Effector CD8-positive, alpha-beta T cell (primary cell): ENCODE measurements at regions not wholly inside any gene's neighbourhood (a gene's known extent, or its start where the extent isn't known, plus 50 kb on each side); places are given as distances from the start of the nearest gene placed in this dataset.

Experiments used
- DNase-seq: peaks from one replicate; lab custom pipeline; 2025; lab: John Stamatoyannopoulos, UW

DNA sequence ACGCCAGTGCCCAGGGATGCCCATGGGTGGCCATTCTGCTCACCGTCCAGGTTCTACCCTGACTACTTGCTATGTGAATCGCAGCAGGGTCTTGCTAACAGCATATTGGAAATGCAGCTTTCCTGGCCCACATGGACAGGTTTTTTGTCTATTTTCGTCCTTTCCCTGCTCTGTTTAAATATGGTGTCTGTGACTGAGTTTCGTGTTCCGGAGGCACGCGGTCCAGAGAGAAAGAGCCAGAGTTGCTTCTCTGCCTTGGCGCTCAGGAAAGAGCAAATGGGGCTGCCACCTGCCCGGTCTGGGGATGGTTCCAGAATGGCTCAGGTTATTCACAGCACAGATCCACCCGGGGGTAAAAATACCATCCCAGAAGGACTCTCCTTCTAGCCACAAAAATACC lies 456.2 kb downstream of the BCL11A start:
- DNase-seq, result no peak

DNA sequence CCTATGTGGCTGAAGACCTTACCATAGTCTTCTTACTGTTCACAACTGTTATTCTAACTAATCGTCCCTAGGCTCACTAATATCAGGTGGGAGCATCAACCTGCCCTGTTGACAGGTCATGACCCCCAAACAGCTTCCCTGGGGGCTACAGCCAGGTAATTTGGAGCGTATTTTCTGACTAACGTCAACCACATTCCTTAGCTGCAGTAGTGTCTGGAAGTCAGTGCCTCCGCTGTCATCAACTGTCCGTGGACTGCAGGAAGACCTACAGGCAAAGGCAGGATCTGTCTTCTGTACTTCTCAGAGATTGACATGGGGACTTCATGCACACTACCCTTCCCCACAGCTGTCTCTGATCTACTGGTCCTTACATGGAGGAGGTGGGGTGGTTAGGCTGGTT lies 456.9 kb downstream of the BCL11A start:
- DNase-seq, result no peak

- DNase-seq, result no peak
Observed at GRCh38 chr2:60095903-60096302, 457.6 kb downstream of the BCL11A start.

GRCh38 chr2:60095202-60095815 lies 458.1 kb downstream of the BCL11A start:
- DNase-seq, result no peak

DNA sequence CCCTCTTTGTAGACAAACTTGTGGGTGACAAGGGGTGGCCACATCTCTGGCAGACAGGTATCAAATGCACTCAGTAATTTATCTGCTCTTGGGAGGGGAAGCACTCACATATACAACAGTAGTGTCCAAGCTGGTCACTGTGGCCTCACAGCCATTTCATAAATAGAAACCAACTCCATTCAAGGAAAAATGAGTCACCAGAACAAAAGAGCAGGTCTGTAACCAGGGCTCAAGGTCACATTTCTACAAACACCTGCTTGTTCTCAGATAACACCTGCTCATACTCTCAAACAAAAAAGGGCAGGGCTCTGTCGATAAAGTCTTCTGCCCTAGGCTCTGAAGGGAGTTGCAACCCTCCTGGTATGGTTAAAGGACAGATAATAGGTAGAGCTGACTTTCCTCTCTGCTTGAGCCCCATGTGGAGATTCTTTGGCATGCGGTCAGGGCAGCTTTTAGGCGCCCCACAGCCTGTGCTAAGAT lies 459.0 kb downstream of the BCL11A start:
- DNase-seq, result no peak

- no peak for DNase-seq
Observed at GRCh38 chr2:60092781-60093180, 460.7 kb downstream of the BCL11A start.

- no peak for DNase-seq
Observed at GRCh38 chr2:60091894-60092293, 461.6 kb downstream of the BCL11A start.

DNA sequence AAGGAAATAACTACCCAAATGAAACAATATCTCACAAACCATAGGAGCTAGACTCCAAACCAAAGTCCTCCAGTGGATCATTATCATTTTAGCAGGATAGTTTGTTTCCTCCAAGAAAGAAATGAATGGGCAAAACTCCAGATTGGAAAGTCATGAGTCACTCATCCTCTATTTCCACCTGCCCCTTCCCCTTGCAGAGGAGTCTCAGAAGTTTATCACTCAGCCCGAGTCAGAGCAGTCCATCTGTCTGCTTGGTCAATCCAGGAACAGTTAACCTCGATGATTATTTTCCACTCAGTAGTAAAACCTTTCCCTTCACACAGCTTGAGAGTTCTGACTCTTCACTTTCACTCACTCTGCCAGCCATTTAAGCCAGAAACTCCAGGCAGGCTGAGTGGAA lies 462.2 kb downstream of the BCL11A start:
- DNase-seq, result no peak

DNA sequence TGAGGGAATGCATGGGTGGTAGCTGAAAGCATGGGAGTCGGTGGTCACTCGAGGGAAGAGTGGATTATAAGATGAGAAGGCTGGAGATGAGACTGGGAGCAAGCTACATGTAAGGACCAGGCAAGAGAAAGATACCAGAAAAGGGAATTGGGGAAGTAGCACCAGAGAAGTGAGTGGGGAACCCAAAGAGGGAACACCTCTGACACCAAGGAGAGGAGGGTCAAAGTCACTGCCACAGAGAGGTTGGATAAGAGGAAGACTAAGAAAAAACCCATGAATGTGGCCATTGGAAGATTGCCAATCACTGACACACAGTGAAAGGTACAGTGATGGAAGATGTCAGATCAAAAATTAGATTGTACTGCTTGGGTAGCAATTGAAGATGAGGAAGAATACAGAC lies 473.9 kb downstream of the BCL11A start:
- DNase-seq, result no peak

GRCh38 chr2:60075048-60075447 lies 478.4 kb downstream of the BCL11A start:
- DNase-seq, result no peak

DNA sequence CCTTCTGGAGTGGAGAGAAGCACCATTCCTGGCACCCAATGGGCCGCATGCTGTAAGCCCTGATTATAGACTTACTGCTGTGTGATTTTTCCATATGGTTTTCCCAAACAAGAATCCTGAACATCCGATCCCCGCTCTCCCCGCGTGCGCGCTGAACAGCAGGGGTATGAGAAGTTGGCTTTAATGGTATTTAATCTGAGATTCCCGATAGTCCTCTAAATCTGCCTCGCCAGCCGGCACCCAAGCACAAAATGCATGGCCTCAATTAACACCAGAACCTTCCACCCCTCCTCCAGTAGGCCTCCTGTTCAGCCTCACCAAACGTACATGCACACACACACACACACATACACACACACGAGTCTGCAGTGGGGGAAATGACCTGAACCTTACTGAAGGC lies 480.3 kb downstream of the BCL11A start:
- DNase-seq, result no peak

GRCh38 chr2:60072609-60073008 lies 480.8 kb downstream of the BCL11A start:
- no peak for DNase-seq

DNA sequence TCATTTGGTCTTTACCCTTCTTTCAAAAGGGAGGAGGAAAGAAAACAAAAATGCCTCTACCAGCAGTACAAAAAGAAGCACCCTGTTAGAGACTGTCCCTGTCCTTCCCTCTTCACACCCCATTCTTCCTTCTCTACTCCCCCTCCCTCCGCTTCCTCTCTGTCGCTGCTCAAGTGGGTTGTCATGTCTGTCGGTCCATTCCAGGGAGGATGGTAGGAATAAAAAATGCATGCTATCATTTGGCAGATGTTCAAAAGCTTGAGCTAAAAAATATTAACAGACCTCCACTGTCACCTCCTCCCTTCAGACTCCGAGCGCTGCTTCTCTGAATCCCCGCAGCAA lies 482.0 kb downstream of the BCL11A start:
- DNase-seq, result no peak

- no peak for DNase-seq
Observed at GRCh38 chr2:60070736-60071489, 482.5 kb downstream of the BCL11A start.

DNA sequence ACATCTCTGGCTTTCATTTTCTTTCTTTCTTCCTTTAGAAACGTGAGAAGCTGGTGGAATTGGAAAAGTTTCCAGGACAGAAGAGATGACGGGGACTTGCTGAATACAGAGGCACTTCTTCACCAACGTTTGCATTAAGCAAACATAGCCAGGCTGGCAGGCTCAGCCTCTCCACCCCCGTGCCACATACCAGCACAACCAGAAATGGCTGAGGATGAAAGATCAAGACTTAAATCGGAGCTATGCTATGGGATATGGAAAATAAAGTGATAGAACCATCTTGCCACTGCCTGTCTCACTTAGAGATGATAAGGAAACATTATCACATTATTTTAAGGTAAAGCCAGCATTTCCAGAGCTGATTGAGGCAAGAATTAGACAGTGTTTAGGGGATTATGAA lies 483.3 kb downstream of the BCL11A start:
- no peak for DNase-seq

GRCh38 chr2:60068755-60069154 lies 484.7 kb downstream of the BCL11A start:
- no peak for DNase-seq

DNA sequence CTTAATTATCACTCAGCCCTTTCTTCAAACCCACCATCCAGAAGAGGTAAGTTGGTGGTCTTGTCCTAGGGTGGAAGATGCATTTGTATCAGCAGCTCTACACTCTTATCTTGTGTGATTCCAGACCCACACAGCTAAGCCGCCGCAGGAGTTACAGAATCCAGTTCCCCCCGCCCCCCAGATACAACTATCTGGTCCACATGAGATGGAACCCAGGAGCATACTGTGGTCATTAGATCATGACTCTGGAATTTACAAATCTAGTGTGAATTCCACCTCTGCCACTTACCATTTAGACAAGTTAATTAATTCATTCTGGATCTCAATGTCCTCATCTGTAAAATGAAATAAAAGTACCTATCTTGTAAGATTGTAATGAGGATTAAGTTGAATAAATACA lies 486.4 kb downstream of the BCL11A start:
- no peak for DNase-seq

DNA sequence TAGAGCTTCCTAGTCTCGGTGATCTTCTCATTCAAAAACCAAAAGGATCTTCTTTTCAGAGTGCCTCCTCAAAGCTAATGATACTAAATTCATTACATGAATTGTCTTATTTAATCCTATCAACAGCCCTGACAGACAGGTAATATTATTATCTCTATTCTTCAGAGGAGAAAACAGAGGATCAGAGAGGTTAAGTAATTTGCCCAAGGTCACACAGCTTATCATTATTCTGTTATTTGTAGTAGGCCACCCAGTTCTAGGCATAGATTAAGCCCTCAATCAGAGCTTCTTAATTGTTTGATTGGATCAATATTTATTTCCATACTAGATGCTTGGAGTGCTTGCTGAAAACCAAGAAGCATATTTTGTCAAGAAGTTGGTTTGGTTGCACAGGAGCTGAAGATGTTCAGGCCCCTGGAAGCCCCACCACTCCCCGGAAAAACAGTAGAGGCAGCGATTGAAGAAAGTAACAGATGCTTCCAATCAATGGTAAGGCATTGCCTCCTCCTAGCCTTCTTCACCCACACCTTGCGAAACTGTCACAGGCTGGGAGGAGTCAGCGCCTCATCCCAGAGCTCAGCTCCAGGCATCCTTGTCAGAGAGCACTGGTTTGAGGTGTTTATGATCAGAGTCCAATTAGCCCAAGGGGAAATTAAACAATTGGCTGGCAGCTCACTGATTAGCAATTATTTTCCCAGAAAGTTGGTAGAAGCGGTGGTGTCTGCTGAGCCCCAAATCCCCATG lies 487.2 kb downstream of the BCL11A start:
- no peak for DNase-seq

GRCh38 chr2:60064687-60065389 lies 488.6 kb downstream of the BCL11A start:
- no peak for DNase-seq

DNA sequence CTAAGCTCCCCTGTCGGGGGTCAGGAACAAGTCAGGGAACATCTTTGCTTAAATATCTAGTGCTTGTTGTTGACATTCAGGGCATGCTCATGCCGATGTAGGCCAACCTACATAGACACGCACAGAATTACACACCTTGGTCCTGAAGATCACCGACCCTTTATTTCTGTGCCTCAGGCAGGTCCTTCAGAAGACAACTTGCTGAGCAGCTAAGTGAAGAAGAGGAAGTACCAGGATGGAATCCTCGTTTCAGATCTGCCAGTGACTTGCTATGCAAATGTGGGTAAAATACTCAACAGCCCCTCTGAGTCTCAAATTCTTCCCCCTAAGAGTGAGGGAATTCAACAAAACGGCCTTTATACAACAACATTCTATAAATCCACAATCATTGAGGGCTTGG lies 494.7 kb downstream of the BCL11A start:
- no peak for DNase-seq

- no peak for DNase-seq
Observed at GRCh38 chr2:60054571-60055340, 498.7 kb downstream of the BCL11A start.

- DNase-seq, result no peak
Observed at GRCh38 chr2:60053791-60054190, 499.7 kb downstream of the BCL11A start.
